GM04504 (cell line): ENCODE measurements at regions not wholly inside any gene's neighbourhood (a gene's known extent, or its start where the extent isn't known, plus 50 kb on each side); places are given as distances from the start of the nearest gene placed in this dataset.

Experiments
- DNase-seq: peaks from one replicate; pipeline ENCODE4 v3.0.0-alpha.2; 2012; ENCODE audit warnings: low read depth

DNA sequence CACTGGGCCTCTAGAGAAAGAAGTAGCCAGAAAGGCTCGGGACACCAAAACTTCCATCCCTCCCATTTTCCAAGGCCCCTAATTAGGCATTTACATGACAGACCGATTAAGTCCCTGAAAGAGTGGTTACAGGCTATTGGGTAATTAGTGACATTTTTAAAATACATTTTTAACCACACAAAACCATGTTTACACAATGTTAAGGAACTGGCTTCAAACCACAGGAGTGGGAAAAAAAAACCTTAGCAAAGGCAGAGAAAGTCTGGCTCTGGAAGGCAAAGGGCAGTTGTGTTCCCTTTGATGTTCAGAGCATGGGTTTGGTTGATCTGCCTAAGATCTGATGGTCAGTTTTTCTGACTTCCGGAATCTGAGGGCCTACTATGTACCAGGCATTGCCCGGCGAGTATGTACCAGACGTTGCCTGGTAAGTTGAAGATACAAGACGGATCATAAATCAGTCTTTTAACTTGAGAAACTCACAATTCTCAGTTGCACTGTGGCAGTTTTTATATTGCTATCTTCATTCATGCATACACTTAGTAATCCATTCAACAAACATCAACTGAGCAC lies 576.5 kb downstream of the MED13L start:
- no peak for DNase-seq

DNA sequence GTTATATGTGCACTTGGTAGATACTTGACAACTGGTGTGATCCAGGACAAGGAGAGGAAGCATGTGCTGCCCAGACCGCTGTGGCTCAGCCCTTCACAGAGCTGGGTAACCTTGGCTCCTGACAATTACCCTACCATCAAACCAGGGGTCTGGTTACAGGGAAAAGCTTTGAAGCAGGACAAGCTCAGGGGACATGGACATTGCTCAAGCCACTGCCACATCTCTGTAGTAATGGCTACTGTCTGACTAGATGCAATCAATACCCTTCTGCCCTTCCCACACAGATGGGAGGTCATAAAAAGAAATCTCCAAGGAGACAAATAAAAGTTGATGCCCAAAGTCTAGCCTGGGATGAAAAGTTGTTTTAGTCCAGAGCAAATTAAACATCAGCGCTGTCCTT lies 577.4 kb downstream of the MED13L start:
- no peak for DNase-seq

DNA sequence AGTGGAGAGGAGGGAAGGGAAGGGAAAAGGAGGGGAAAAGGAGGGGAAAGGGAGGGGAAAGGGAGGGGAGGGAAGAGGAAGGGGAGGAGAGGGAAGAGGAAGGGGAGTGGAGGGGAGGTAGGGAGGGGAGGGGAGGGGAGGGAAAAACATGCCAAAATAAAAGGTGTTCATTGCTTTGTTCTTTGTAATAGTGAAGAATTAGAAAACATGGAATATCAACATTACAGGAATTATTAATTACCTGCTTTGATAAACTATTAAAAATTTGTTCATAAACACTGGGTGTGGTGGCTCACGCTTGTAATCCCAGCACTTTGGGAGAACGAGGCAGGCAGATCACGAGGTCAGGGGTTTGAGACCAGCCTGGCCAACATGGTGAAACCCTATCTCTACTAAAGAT lies 579.2 kb downstream of the MED13L start:
- no peak for DNase-seq

DNA sequence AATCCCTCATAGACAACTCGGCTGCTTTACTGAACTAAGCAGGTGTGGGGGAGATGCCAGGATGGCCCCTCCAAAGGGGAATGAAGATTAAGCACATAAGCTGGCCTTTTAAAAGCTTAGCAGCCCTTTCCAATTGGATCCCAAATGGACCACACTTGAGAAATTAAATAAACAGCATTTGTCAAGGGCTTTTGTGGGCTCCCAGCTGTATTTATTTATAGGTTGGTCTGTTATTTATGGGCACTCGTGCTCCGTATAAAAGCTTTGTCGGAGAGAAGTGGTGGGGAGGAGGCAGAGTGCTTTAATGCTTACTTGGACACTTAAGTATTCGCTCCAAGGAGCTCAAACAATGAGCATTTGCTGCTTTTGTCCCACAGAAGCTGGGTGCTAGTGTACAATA lies 580.2 kb downstream of the MED13L start:
- no peak for DNase-seq

DNA sequence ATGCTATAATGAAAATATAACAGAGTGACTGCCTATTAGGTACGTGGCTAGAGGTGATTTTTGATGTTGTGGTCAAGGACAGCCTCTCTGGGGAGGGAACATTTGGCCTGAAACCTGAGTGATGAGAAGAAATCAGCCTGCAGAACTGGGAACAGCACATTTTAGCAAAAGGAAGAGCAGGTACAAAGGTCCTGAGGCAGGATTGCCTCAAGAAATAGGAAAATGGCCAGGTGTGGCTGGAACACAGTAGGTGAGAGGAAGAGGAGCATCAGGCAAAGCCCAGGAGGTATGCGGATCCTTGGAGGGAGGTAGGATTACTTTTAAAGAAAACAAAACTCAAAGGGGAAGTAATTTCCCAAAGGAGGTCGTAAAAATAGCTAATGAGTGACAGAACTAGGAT lies 582.9 kb downstream of the MED13L start:
- DNase-seq, result no peak

DNA sequence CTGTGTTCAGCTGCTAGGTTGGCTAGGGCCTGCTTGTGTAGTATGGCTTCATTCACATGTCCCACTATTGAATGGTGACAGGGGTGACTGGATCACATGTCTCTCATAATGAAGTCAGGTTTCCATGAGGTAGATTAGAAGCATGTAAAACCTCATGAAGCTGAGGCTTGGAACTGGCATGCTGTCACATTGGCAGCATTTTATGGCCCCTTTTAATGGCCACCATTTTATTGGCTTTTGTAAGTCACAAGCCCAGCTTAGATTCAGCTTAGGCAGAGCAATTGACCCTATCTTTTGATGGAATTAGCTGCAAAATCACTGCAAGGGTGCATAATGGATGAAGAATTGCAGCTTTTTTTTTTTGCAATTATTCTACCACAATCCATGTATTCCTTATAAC lies 583.5 kb downstream of the MED13L start:
- DNase-seq, result no peak

DNA sequence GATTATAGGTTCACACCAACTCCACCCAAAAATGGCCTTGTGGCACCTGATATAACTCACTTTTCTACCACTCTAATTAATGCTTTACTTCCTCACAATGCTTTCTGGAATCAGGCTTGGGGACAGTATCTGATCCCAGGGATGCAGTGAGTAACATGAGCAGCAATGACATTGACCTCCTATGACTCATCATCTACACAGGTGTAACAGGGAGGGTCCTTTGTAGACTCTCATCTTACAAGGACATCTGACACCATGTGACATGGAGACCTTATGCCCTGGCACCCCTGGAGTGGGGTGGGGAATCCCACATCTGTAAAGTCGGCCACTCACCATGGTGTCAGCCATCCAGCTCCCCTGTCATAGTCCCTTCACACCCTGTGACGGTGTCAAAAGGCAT lies 586.4 kb downstream of the MED13L start:
- no peak for DNase-seq

DNA sequence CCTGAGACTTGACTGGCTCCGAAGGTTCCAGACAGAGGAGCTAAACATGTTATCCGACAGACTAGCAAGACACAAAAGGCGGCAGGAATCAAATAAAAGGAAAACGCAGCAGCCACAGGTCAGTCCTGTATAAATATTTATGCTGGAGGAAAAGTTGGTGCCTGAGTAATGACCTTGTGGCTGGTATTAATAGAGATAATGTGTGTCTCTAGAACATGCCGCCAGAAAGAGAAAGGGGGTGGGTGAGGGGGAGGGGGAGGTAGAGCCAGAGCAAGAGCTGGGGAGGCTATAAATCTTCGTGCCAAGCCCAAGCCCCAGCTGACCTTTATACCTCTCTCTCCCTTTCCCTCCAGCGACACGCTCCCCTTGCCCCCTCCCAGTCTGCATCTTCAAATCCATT lies 590.4 kb downstream of the MED13L start:
- no peak for DNase-seq

DNA sequence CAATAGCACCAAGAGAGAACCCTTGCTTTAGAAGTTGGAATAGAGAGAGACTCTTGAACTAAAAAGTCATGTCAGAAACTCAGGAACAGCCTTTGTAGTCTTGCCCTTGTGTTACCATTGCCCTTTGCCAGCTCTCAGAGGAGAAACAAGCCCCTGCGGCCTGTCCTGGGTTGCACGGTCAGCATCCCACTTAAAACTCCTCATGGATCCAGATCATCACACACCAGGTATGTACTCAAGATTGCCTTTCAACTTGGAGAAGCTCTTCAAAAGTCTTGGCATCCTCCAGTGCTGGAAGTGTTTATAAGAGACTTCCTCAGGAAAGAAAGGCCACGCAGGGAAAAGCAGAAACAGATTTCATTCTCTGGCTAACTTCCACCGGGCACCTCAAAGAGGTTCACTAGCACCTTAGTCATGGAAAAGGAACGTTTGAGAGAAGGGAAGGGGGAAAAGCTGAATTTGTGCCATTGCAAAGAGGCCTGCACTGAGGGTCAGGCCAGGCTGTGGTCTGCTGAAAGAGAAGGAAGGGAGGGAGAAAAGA lies 594.2 kb downstream of the MED13L start:
- DNase-seq, result no peak

DNA sequence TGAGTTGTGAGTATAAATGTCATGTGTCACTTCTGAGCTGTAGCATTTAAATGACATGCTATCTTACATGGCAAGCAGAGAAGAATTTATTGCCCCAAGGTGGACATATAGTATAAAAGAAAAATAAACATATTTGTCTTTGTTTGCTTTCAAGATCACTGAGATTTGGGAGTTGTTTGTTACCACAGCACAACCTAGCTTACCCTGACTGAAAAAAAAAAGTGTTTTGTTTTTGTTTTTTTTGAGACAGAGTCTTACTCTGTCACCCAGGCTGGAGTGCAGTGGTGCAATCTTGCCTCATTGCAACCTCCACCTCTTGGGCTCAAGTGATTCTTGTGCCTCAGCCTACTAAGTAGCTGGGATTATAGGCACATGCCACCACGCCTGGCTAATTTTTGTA lies 596.5 kb downstream of the MED13L start:
- DNase-seq, result no peak

DNA sequence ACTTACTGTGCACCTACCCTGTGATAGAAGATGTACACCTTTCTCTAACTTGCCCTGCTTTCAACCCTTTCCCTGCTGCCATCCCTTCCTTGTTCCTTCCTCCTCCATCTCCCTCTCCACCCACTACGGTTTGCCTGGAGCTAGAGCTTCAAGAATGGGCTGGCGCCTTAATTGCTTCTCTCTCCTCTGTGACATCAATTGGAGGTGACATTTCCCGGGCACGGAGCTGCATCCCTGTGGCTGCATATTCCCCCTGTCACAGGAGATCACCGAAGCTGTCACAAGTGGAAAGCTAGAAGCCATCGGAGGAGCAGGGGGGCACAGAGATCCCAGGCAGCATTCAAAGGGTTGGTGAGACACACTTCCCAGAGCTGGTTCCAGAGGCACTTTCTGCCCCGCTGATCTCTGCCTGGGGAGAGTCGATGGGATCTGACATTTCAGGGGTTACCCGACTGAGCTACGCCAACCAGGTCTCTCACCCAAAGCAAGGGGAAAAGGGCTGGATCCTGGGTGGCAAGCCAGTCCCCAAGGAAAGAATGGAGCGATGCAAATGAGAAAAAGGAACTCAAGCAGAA lies 604.9 kb downstream of the MED13L start:
- no peak for DNase-seq

DNA sequence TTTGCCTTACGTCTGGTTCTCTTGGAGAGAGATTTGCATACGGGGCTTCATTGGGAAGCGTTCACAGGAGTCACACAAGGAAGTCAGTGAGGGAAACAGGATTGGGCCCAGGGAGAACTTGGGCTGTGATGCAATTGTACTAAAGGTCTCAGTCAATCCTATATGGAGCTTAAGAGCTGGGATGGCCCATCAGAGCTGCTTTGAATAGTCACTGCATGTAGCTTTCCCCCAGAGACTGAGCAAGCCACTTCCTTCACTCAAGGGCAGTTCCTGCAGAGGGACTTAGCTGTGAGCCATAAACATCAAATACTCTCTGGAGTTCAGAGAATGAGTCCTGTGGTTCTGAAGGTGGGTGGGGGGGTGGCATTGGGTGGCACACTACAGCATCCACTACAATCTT lies 605.4 kb downstream of the MED13L start:
- no peak for DNase-seq

DNA sequence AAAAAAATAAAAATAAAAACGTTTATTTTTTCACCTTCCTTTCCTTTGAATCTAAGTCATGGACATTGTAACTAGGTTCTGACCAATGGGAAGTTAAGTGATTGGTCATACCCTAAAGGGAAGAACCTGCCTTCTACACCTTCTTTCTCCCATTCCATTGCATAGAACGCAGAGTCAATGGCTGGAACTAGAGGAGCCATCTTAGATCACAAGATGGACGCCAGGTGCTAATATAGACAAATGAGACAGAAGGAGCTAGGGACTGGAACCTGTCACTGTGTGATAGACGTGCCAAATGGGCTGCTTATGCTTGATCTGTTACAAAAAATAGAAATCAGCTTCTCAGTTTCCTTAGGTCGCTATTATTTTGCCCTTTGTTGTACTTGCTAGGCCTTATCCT lies 606.6 kb downstream of the MED13L start:
- no peak for DNase-seq

DNA sequence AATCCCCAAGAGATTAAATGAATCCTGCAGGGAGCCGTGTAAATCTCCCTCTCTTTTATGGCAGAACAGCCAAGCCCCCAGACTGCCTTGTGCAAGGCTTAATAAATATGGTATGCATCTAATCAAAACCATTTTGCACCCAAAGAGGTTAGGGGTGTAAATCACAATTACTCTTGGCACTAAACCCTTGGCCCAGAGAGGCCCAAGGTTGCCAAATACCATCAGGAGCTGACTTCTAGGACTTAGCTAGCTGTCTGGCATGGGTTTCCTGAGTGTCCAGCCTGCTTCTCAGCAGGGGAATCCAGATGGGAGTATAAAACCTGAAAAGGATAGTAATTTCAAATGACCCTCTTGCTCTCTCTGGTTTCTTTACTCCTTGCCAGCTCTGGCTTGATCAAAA lies 610.4 kb downstream of the MED13L start:
- no peak for DNase-seq

DNA sequence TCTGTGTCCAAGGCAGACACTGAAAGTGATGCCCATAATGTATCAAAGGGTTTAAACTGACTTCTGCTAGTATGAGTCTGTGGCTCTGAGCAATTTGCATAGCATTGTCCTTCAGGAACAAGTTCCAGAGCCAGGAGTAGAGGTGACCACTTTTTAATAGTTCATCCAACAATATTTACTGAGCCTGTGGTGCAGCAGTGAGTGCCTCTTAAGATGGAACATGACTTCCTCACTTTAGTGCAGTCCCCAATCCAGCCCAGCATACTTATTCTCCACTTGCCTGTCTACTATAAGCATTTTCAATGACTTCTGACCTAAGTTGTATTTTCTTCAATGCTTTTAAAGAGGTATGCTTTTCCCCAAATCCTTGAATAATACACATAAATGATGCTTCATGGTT lies 611.3 kb downstream of the MED13L start:
- DNase-seq, result no peak

DNA sequence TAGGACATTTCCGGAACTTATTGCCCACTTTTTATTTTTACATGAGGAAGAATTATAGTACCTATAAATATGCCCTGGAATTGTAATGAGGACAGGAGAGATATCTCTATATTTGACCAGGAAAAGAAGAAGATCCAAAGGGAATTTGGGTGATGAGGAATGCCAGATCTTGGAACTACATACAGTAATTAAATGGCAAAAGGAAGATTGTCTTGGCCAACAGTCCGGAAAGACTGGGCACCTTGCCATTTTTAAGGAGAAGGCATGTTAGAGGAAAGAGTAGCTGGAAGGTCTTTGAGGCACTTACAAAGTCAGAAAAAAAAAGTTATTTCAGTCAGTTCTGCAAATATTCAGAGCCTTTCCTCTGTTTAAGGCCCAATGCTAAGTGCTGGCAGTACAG lies 616.4 kb downstream of the MED13L start:
- DNase-seq, result peak; percentile 32

DNA sequence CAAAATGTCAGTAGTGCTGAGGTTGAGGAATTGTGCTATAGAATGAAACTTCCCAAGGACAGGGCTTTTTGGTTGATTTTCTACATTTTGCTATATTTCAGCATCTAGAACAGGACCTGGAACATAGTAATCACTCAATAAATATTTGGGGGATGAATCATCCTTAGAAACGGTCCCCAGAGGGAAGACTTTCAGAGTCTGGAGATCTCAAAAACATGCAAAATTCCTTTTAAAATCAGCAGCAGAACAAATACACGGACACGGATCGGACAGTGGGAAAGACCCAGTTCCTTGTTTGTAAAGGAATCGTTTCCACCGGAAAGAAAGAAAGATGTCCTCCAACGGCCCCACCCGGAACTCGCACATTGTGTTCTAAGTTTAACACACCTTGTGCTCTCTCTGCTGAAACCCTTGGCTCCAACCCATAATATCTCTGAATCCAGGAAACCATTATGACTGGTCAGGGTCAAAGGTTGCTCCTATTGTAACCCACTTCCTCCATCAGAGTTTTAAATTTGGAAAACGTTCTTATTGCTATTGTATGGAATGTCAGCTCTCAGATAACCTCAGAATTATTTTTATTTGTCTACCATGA lies 617.2 kb downstream of the MED13L start:
- peak; percentile 31 for DNase-seq

DNA sequence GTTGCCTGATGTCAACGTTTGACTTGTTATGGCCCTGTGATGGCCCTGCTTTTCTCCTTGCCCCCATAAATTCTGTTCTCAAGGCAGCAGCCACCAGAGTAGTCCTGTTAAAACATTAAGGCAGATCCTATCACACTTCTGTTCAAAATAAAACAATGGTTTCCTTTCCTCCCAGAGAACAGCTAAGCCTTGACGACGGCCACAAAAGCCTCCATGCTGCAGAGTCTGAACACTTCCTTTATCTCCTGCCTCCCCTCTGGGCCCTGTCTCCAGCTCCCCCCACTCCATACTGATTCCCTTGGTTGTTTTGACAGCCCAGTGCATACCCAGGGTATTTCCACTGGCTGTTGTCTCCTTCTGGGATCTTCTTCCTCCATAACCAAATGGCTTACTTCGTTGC lies 618.1 kb downstream of the MED13L start:
- no peak for DNase-seq

DNA sequence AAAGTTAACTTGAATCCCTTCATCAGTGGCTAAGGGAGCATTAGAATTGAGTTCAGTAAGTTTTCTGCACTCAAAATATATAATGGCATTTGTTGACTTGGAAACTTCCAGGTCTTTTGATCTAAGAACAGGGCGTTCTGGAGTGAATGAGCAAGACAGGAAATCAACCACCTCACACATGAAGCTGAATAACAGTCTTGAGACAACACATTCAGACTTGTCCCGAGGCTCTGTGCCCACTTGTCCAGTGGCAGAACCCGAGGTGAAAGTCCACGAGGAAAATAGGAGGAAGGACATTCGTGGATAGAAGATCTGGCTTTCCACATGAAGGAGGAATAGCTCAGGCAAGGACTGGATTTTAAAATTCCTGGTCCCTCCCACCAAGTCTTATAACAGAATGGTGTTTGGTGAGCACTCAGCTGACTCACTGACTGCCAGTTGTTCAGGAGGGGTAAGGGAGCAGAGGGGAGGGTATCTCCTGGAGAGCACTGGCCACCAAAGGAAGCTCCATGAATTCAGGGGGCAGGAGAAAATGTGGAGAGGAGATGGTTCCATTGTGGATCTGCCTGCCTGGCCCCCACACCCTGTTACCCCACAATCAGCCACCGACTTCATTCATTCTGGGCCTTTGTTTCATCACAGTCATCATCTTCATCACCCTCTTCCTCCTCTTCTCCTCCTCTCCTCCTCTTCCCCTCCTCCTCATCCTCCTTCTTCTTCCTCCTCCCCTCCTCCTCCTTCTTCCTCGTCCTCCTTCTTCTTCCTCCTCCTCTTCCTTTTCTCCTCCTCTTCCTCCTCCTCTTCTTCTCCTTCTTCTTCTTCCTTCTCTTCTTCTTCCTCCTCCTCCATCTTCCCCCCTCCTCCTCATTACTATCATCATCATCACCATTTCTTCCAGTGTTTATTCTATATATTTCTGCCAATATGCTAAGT lies 620.1 kb downstream of the MED13L start:
- DNase-seq, result no peak

DNA sequence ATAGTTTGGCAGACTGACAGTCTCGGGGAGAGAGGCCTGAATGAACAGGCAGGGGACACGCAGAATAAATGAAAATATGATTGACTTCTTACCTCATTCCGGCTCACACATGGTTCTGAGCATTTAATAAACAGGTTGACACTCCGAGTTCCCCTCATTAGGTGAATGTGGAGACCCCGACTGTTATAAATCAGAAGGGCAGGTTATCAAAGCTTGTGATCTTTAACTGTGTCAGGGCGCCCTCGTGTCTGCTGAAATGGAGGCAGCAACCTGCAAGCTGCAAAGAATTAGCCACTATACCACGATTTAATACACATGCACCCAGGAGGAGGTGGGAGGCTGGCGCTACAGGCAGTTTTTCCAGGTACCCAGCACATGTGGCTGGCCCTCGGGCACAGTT lies 627.5 kb downstream of the MED13L start:
- no peak for DNase-seq

DNA sequence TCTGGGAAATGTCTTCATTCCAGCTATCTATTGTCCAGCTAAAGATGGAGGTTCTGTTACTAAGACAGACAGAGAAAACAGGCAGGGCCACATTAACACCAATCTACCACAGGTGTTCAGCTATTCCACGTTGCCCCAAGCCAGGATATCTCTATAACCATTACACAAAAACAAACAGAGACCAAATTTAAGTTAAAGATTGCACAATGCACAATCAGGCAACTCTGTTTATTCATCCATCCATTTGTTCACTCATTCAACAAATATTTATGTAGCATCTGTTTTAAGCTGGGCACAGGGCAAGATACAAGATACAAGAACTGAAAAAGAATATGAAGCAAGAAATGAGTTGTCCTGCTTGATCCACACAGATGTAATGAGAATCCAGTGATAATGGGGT lies 629.0 kb downstream of the MED13L start:
- no peak for DNase-seq

DNA sequence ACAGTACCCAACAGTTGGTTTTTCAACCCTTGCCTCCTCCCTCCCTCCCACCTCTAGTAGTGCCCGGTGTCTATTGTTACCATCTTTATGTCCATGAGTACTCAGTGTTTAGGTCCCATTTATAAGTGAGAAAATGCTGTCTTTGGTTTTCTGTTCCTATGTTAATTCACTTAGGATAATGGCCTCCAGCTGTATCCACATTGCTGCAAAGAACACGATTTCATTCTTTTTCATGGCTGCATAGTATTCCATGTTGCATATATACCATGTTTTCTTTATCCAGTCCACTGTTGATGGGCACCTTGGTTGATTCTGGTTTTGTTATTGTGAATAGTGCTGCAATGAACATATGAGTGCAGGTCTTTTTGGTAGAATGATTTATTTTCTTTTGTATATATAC lies 631.3 kb downstream of the MED13L start:
- DNase-seq, result no peak

DNA sequence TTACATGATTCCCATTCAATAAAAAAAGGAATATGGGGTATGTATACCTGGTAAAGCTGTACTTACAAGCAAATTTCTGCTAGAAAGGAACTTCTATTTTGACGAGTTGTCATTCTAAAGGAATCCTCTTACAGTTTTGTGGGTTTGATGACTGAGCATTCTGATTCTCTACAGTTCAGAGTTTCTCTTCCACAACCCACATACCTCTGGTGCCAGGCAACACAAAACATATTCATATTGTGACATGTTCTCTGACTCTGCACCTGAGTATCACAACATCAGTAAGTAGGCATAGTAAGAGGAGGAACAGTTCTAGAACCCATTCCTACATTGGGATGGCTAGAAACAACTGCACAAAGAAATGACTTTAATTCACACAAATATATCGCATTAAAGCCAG lies 636.6 kb downstream of the MED13L start:
- DNase-seq, result no peak
